HEK293T (cell line): ENCODE measurements at regions not wholly inside any gene's neighbourhood (a gene's known extent, or its start where the extent isn't known, plus 50 kb on each side); places are given as distances from the start of the nearest gene placed in this dataset.

Experiments used
- BHLHE40 ChIP-seq: fragments of 450-650 bp; IDR thresholded peaks from 2 replicates; pipeline ENCODE4 v1.6.1; 2016; ENCODE audit warnings: mild to moderate bottlenecking, moderate library complexity, borderline replicate concordance
- ELF4 ChIP-seq: fragments of 450-650 bp; IDR thresholded peaks from 2 replicates; pipeline ENCODE4 v1.6.1; 2017; ENCODE audit warnings: antibody characterized with exemption
- FOXA1 ChIP-seq: fragments of 450-650 bp; IDR thresholded peaks from 2 replicates; pipeline ENCODE4 v1.6.1; 2016; ENCODE audit warnings: mild to moderate bottlenecking
- FOXK2 ChIP-seq: fragments of 450-650 bp; IDR thresholded peaks from 2 replicates; pipeline ENCODE4 v1.6.1; 2016; ENCODE audit warnings: mild to moderate bottlenecking
- FOXM1 ChIP-seq: fragments of 450-650 bp; IDR thresholded peaks from 2 replicates; pipeline ENCODE4 v1.6.1; 2017; ENCODE audit warnings: mild to moderate bottlenecking, borderline replicate concordance
- NFRKB ChIP-seq: fragments of 450-650 bp; IDR thresholded peaks from 2 replicates; pipeline ENCODE4 v1.6.1; 2016; ENCODE audit warnings: mild to moderate bottlenecking, moderate library complexity
- SP1 ChIP-seq: fragments of 450-650 bp; IDR thresholded peaks from 2 replicates; pipeline ENCODE4 v1.6.1; 2017
- SUZ12 ChIP-seq: fragments of 450-650 bp; IDR thresholded peaks from 2 replicates; pipeline ENCODE4 v1.6.1; 2016; ENCODE audit warnings: mild to moderate bottlenecking
- TARDBP ChIP-seq: fragments of 450-650 bp; IDR thresholded peaks from 2 replicates; pipeline ENCODE4 v1.6.1; 2016
- ZNF384 ChIP-seq: fragments of 450-650 bp; IDR thresholded peaks from 2 replicates; pipeline ENCODE4 v1.6.1; 2016

DNA sequence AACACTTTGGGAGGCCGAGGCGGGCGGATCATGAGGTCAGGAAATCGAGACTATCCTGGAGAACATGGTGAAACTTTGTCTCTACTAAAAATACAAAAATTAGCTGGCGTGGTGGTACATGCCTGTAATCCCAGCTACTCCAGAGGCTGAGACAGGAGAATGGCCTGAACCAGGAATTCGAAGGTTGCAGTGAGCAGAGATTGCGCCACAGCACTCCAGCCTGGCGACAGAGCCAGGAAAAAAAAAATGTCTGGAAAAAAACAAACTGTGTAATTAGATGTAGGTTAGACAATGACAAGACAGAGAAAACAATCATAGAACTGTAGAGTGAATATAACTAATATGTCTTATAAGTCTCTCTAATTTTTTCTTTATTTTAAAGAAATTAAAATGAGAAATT, 1002.5 kb upstream of the LCORL start:
- TF ChIP-seq BHLHE40: no peak
- no peak for TF ChIP-seq FOXA1
- no peak for TF ChIP-seq TARDBP
- TF ChIP-seq NFRKB: no peak
- no peak for TF ChIP-seq ELF4
- no peak for TF ChIP-seq SUZ12
- no peak for TF ChIP-seq FOXK2
- TF ChIP-seq FOXM1: no peak
- TF ChIP-seq SP1: no peak
- TF ChIP-seq ZNF384: no peak
